Neutrophil (primary cell): ENCODE measurements at regions not wholly inside any gene's neighbourhood (a gene's known extent, or its start where the extent isn't known, plus 50 kb on each side); places are given as distances from the start of the nearest gene placed in this dataset.
"Not testable (repeated sequence)": the region's sequence is repeated elsewhere in the genome, so short reads cannot be mapped to it uniquely, and the experiment has no call there.

Experiments
- H3K27ac ChIP-seq: fragments of 200-600 bp; sonication (generic); 2 replicates; pipeline ENCODE4 v1.5.1; 2016; ENCODE audit warnings: mild to moderate bottlenecking, moderate library complexity
- H3K27me3 ChIP-seq: fragments of 200-600 bp; sonication (generic); 2 replicates; pipeline ENCODE4 v1.6.0; 2016; ENCODE audit warnings: mild to moderate bottlenecking
- H3K36me3 ChIP-seq: fragments of 200-600 bp; sonication (generic); 2 replicates; pipeline ENCODE4 v1.5.1; 2017
- H3K4me1 ChIP-seq, 2 experiments: fragments of 200-600 bp in 1 of 2; sonication (generic) in 1 of 2; 1 replicate in 1 of 2; 2 replicates in 1 of 2; pipeline versions ENCODE4 v1.5.1 to v1.6.1; 2013 to 2016; ENCODE audit warnings: low read depth in 1 of 2, low read length in 1 of 2, mild to moderate bottlenecking in 1 of 2, moderate library complexity in 1 of 2; ENCODE audit not compliant: control insufficient read depth in 1 of 2, insufficient read depth in 1 of 2
- H3K4me3 ChIP-seq, 2 experiments: fragments of 200-600 bp in 1 of 2; sonication (generic) in 1 of 2; 1 replicate in 1 of 2; 2 replicates in 1 of 2; pipeline ENCODE4 v1.5.1; 2013 to 2016; ENCODE audit warnings: low read depth in 1 of 2, low read length in 1 of 2, mild to moderate bottlenecking in 1 of 2, moderate library complexity in 1 of 2
- H3K9me3 ChIP-seq: fragments of 200-600 bp; sonication (generic); 2 replicates; pipeline ENCODE4 v1.5.1; 2016
- TF ChIP-seq, protein P1 (sequence below): fragments of 200-600 bp; sonication (generic); IDR thresholded peaks from 2 replicates; pipeline ENCODE4 v1.5.1; 2016; ENCODE audit warnings: antibody characterized with exemption

DNA sequence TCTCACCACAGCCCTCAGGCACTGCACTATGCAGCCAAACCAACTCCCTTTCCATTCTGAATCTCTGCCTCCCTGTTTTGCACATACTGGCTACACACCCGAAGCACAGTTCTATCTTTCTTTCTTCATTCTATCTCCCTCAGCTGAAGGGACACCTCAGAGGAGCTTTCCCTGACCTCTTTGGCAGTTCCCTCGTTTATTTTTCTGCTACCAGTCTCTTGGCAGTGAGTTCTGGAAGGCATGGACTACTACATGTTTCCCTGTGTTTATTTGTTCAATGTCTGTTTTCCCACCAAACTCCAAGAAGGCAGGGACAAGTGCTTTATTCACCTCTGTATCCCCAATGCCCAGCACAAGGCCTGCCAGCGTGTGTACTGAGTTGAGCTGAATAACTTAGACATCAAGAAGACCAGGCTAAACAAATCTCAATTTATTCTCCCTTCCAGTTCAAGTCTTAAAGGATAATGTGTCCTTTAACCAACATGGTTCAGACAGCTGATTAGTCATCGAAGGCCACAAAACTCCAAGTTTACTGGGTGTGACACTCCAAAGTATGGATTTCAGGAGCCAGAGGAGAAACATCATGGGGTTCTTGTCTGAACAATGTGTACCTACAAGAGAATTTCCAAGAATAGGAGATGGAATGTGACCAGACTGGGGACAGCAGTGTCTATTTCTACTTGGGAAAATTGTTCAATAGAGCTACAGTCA, 260.1 kb upstream of the CTNNB1 start:
- Histone ChIP-seq H3K4me3 (no peak overlapping the region), H3K9me3 (no peaks in the 10 kb centered on the region), H3K27me3 (no peaks in the 10 kb centered on the region), H3K27ac (no peak overlapping the region), H3K36me3 (no peaks in the 10 kb centered on the region), H3K4me1 (no peaks in the 10 kb centered on the region)
- TF ChIP-seq, protein P1, sequence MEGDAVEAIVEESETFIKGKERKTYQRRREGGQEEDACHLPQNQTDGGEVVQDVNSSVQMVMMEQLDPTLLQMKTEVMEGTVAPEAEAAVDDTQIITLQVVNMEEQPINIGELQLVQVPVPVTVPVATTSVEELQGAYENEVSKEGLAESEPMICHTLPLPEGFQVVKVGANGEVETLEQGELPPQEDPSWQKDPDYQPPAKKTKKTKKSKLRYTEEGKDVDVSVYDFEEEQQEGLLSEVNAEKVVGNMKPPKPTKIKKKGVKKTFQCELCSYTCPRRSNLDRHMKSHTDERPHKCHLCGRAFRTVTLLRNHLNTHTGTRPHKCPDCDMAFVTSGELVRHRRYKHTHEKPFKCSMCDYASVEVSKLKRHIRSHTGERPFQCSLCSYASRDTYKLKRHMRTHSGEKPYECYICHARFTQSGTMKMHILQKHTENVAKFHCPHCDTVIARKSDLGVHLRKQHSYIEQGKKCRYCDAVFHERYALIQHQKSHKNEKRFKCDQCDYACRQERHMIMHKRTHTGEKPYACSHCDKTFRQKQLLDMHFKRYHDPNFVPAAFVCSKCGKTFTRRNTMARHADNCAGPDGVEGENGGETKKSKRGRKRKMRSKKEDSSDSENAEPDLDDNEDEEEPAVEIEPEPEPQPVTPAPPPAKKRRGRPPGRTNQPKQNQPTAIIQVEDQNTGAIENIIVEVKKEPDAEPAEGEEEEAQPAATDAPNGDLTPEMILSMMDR = no peak

- Histone ChIP-seq H3K4me3 (no peak overlapping the region), H3K27me3 (no peaks in the 10 kb centered on the region), H3K9me3 (no peaks in the 10 kb centered on the region), H3K36me3 (no peaks in the 10 kb centered on the region), H3K27ac (no peak overlapping the region), H3K4me1 (no peaks in the 10 kb centered on the region)
- TF ChIP-seq, protein P1 = no peak
Observed at GRCh38 chr3:40939741-40940130, 259.6 kb upstream of the CTNNB1 start.

- Histone ChIP-seq H3K27me3 (no peaks in the 10 kb centered on the region), H3K4me1 (no peaks in the 10 kb centered on the region), H3K27ac (no peak overlapping the region), H3K4me3 (no peak overlapping the region), H3K9me3 (no peaks in the 10 kb centered on the region), H3K36me3 (no peaks in the 10 kb centered on the region)
- TF ChIP-seq, protein P1 = no peak
Observed at GRCh38 chr3:40940651-40941050, 258.7 kb upstream of the CTNNB1 start.

GRCh38 chr3:40947022-40947421, 252.3 kb upstream of the CTNNB1 start:
- not testable (repeated sequence) for H3K27ac ChIP-seq, H3K4me1 ChIP-seq, H3K36me3 ChIP-seq, H3K9me3 ChIP-seq, H3K27me3 ChIP-seq, H3K4me3 ChIP-seq

DNA sequence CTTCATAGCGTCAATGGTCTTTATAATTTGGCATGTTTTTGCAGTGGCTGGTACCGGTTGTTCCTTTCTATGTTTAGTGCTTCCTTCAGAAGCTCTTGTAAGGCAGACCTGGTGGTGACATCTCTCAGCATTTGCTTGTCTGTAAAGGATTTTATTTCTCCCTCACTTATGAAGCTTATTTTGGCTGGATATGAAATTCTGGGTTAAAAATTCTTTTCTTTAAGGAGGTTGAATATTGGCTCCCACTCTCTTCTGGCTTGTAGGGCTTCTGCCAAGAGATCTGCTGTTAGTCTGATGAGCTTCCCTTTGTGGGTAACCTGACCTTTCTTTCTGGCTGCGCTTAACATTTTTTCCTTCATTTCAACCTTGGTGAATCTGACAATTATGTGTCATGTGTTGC, 250.0 kb upstream of the CTNNB1 start:
- not testable (repeated sequence) for H3K4me1 ChIP-seq, H3K27me3 ChIP-seq, H3K9me3 ChIP-seq, H3K4me3 ChIP-seq, H3K36me3 ChIP-seq, H3K27ac ChIP-seq

DNA sequence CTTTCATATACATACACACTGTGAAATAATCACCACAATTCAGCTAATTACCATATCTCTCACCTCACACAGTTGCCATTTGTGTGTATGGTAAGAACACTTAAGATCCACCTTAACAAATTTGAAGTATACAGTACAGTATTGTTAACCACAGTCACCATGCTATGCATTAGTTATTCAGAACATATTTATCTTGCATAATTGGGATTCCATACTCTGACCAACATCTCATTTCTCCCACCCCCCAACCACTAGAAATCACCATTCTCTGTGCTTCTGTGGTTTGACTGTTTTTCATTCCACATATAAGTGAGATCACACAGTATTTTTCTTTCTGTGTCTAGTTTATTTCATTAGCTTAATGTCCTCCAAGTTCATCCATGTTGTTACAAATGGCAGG, 247.7 kb upstream of the CTNNB1 start:
- H3K4me3 ChIP-seq = no peak overlapping the region
- H3K36me3 ChIP-seq = no peaks in the 10 kb centered on the region
- H3K27ac ChIP-seq = no peak overlapping the region
- no peaks in the 10 kb centered on the region for H3K9me3 ChIP-seq
- TF ChIP-seq, protein P1 = no peak
- no peaks in the 10 kb centered on the region for H3K27me3 ChIP-seq
- no peaks in the 10 kb centered on the region for H3K4me1 ChIP-seq
